ENCODE measurements at regions not wholly inside any gene's neighbourhood (a gene's known extent, or its start where the extent isn't known, plus 50 kb on each side); places are given as distances from the start of the nearest gene placed in this dataset.

GRCh38 chr11:32318071-32319055 is 117.0 kb downstream of the WT1 start:
- peak; percentile 66 for DNase-seq

GRCh38 chr11:32323814-32324130 is 111.6 kb downstream of the WT1 start:
- no peak for DNase-seq

- DNase-seq, result no peak
Measured at GRCh38 chr11:32325187-32325586, 110.2 kb downstream of the WT1 start.

GRCh38 chr11:32325725-32326124 is 109.6 kb downstream of the WT1 start:
- DNase-seq, result no peak

GRCh38 chr11:32326522-32326921 is 108.8 kb downstream of the WT1 start:
- no peak for DNase-seq

- DNase-seq, result no peak
Measured at GRCh38 chr11:32328392-32328791, 106.9 kb downstream of the WT1 start.

- no peak for DNase-seq
Measured at GRCh38 chr11:32331098-32331497, 104.2 kb downstream of the WT1 start.

GRCh38 chr11:32331792-32332191 is 103.5 kb downstream of the WT1 start:
- DNase-seq, result no peak

GRCh38 chr11:32332990-32333319 is 102.4 kb downstream of the WT1 start:
- no peak for DNase-seq

- peak; percentile 79 for DNase-seq
Measured at GRCh38 chr11:32333320-32333991, 101.9 kb downstream of the WT1 start.

GRCh38 chr11:32334822-32335221 is 100.5 kb downstream of the WT1 start:
- no peak for DNase-seq
